ENCODE measurements at regions not wholly inside any gene's neighbourhood (a gene's known extent, or its start where the extent isn't known, plus 50 kb on each side); places are given as distances from the start of the nearest gene placed in this dataset.
"Not testable (repeated sequence)": the region's sequence is repeated elsewhere in the genome, so short reads cannot be mapped to it uniquely, and the experiment has no call there.

GRCh38 chr12:83261998-83262397 is 575.3 kb downstream of the TMTC2 start:
- H3K9me3 ChIP-seq = no peaks in the 10 kb centered on the region
- intact Hi-C loops (cut with DNase I, micrococcal nuclease) = no loop called here
- no peaks in the 10 kb centered on the region for H3K4me1 ChIP-seq (ENCODE audit: low read depth)
- DNase-seq (no peak), ATAC-seq (no peak)
- H3K36me3 ChIP-seq (ENCODE audit: low read depth) = no peaks in the 10 kb centered on the region
- no peak overlapping the region for H3K4me3 ChIP-seq
- TF ChIP-seq CTCF (IDR thresholded peaks at IDR 0.05) = no peak

- ATAC-seq; H3K36me3 ChIP-seq (ENCODE audit: low read depth); H3K4me1 ChIP-seq (ENCODE audit: low read depth); DNase-seq; H3K9me3 ChIP-seq; intact Hi-C loops (cut with DNase I, micrococcal nuclease); H3K4me3 ChIP-seq: not testable (repeated sequence)
These were observed 573.4 kb downstream of the TMTC2 start for GRCh38 chr12:83260126-83260525.

- no peak overlapping the region for H3K4me3 ChIP-seq
- no peaks in the 10 kb centered on the region for H3K9me3 ChIP-seq
- no peak for TF ChIP-seq CTCF (IDR thresholded peaks at IDR 0.05)
- no peaks in the 10 kb centered on the region for H3K36me3 ChIP-seq (ENCODE audit: low read depth)
- intact Hi-C loops (cut with DNase I, micrococcal nuclease) = no loop called here
- H3K4me1 ChIP-seq (ENCODE audit: low read depth) = no peaks in the 10 kb centered on the region
- no peak for ATAC-seq
- DNase-seq = no peak
These were observed 571.0 kb downstream of the TMTC2 start for GRCh38 chr12:83257726-83258125.

GRCh38 chr12:83256562-83256961 is 569.9 kb downstream of the TMTC2 start:
- no peak for ATAC-seq
- DNase-seq = no peak
- no peaks in the 10 kb centered on the region for H3K36me3 ChIP-seq (ENCODE audit: low read depth)
- TF ChIP-seq CTCF (IDR thresholded peaks at IDR 0.05) = no peak
- H3K4me1 ChIP-seq (ENCODE audit: low read depth) = no peaks in the 10 kb centered on the region
- intact Hi-C loops (cut with DNase I, micrococcal nuclease) = no loop called here
- no peaks in the 10 kb centered on the region for H3K9me3 ChIP-seq
- H3K4me3 ChIP-seq = no peak overlapping the region

GRCh38 chr12:83250866-83251265 is 564.2 kb downstream of the TMTC2 start:
- no peak overlapping the region for H3K4me3 ChIP-seq
- intact Hi-C loops (cut with DNase I, micrococcal nuclease) = no loop called here
- H3K36me3 ChIP-seq (ENCODE audit: low read depth) = no peaks in the 10 kb centered on the region
- no peak for TF ChIP-seq CTCF (IDR thresholded peaks at IDR 0.05)
- ATAC-seq = no peak
- no peaks in the 10 kb centered on the region for H3K4me1 ChIP-seq (ENCODE audit: low read depth)
- no peaks in the 10 kb centered on the region for H3K9me3 ChIP-seq
- DNase-seq = no peak

- Histone ChIP-seq H3K4me3 (no peak overlapping the region), H3K4me1 (ENCODE audit: low read depth) (no peaks in the 10 kb centered on the region), H3K36me3 (ENCODE audit: low read depth) (no peaks in the 10 kb centered on the region), H3K9me3 (no peaks in the 10 kb centered on the region)
- TF ChIP-seq CTCF (IDR thresholded peaks at IDR 0.05) = no peak
- intact Hi-C loops (cut with DNase I, micrococcal nuclease) = no loop called here
- no peak for ATAC-seq
- DNase-seq = no peak
These were observed 558.5 kb downstream of the TMTC2 start for GRCh38 chr12:83245156-83245555.

All from mucosa of descending colon (tissue), 3 donors.